ENCODE measurements at regions not wholly inside any gene's neighbourhood (a gene's known extent, or its start where the extent isn't known, plus 50 kb on each side); places are given as distances from the start of the nearest gene placed in this dataset.
A peak's percentile ranks its signal among the peaks of the same experiment; 100 is the strongest.

GRCh38 chr7:46832136-46832535 lies 749.8 kb downstream of the TNS3 start:
- no CpG with 5 or more reads among the region's 2 CpGs for WGBS (ENCODE audit: extremely low coverage, insufficient coverage, insufficient read length)

GRCh38 chr7:46819819-46820218 lies 762.1 kb downstream of the TNS3 start:
- Histone ChIP-seq H3K4me3 (ENCODE audit: low read depth, low read length) (no peak overlapping the region), H3K27me3 (ENCODE audit: insufficient read depth, low read length) (no peaks in the 10 kb centered on the region), H3K79me2 (ENCODE audit: control insufficient read depth, insufficient read depth, low read length, poor library complexity) (no peaks in the 10 kb centered on the region), H3K27ac (ENCODE audit: low read depth, low read length) (no peak overlapping the region), H3K4ac (ENCODE audit: low read depth, low read length) (no peak overlapping the region), H2AFZ (ENCODE audit: insufficient read depth, low read length, poor library complexity) (no peak overlapping the region), H2AK5ac (ENCODE audit: low read length) (no peak overlapping the region), H4K91ac (ENCODE audit: low read depth, low read length) (no peak overlapping the region), H3K4me2 (ENCODE audit: low read length) (no peak overlapping the region), H2BK120ac (ENCODE audit: insufficient read depth, low read length, poor library complexity) (no peak overlapping the region), H3K79me1 (ENCODE audit: low read length) (no peaks in the 10 kb centered on the region), H4K8ac (ENCODE audit: low read depth, low read length) (no peak overlapping the region), H3K9me3 (ENCODE audit: insufficient read depth, low read depth, low read length) (peaks cover 6% of the 10 kb centered on the region), H3K9ac (ENCODE audit: low read length) (no peak overlapping the region), H3K4me1 (ENCODE audit: control insufficient read depth in 1 of 2, insufficient read depth in 2 of 2, low read length in 2 of 2) (no peaks in the 10 kb centered on the region), H3K18ac (ENCODE audit: low read length) (no peak overlapping the region), H4K12ac (ENCODE audit: low read depth, low read length) (no peak overlapping the region), H3K23ac (ENCODE audit: low read length) (no peak overlapping the region), H3K14ac (ENCODE audit: low read length) (no peak overlapping the region), H2BK12ac (ENCODE audit: low read length) (no peak overlapping the region), H2BK5ac (ENCODE audit: low read depth, low read length, poor library complexity) (no peak overlapping the region), H3K36me3 (ENCODE audit: control insufficient read depth in 1 of 2, insufficient read depth in 2 of 2, low read length in 2 of 2) (no peaks in the 10 kb centered on the region)
- WGBS (ENCODE audit: extremely low coverage, insufficient coverage, insufficient read length), result no CpG with 5 or more reads among the region's 7 CpGs
- no peak for DNase-seq

More at GRCh38 chr7:46832136-46832535, 749.8 kb downstream of the TNS3 start:
- no peak overlapping the region for H3K9ac ChIP-seq (ENCODE audit: low read length)
- no peak overlapping the region for H2BK5ac ChIP-seq (ENCODE audit: low read depth, low read length, poor library complexity)
- peaks cover 0 to 2% of the 10 kb centered on the region in 2 experiments for H3K4me1 ChIP-seq (ENCODE audit: control insufficient read depth in 1 of 2, insufficient read depth in 2 of 2, low read length in 2 of 2)
- no peaks in the 10 kb centered on the region for H3K79me1 ChIP-seq (ENCODE audit: low read length)
- no peak overlapping the region for H2AK5ac ChIP-seq (ENCODE audit: low read length)
- H2BK12ac ChIP-seq (ENCODE audit: low read length), result no peak overlapping the region
- H3K4me2 ChIP-seq (ENCODE audit: low read length), result no peak overlapping the region
- no peak overlapping the region for H3K4me3 ChIP-seq (ENCODE audit: low read depth, low read length)
- no peak overlapping the region for H4K8ac ChIP-seq (ENCODE audit: low read depth, low read length)
- H3K9me3 ChIP-seq (ENCODE audit: insufficient read depth, low read depth, low read length), result peaks cover 3% of the 10 kb centered on the region
- H3K18ac ChIP-seq (ENCODE audit: low read length), result no peak overlapping the region
- no peak overlapping the region for H2AFZ ChIP-seq (ENCODE audit: insufficient read depth, low read length, poor library complexity)
- no peak overlapping the region for H4K91ac ChIP-seq (ENCODE audit: low read depth, low read length)
- H2BK120ac ChIP-seq (ENCODE audit: insufficient read depth, low read length, poor library complexity), result no peak overlapping the region
- H3K14ac ChIP-seq (ENCODE audit: low read length), result no peak overlapping the region
- no peak overlapping the region for H4K12ac ChIP-seq (ENCODE audit: low read depth, low read length)
- no peak overlapping the region for H3K23ac ChIP-seq (ENCODE audit: low read length)
- peak; percentile 51 to 83 for DNase-seq
- no peaks in the 10 kb centered on the region for H3K79me2 ChIP-seq (ENCODE audit: control insufficient read depth, insufficient read depth, low read length, poor library complexity)
- no peak overlapping the region for H3K27ac ChIP-seq (ENCODE audit: low read depth, low read length)
- no peaks in the 10 kb centered on the region for H3K36me3 ChIP-seq (ENCODE audit: control insufficient read depth in 1 of 2, insufficient read depth in 2 of 2, low read length in 2 of 2)
- no peak overlapping the region for H3K4ac ChIP-seq (ENCODE audit: low read depth, low read length)
- H3K27me3 ChIP-seq (ENCODE audit: insufficient read depth, low read length), result no peaks in the 10 kb centered on the region

GRCh38 chr7:46814516-46815250 lies 767.2 kb downstream of the TNS3 start:
- H2BK5ac ChIP-seq (ENCODE audit: low read depth, low read length, poor library complexity), result no peak overlapping the region
- no peaks in the 10 kb centered on the region for H3K27me3 ChIP-seq (ENCODE audit: insufficient read depth, low read length)
- no peak overlapping the region for H3K14ac ChIP-seq (ENCODE audit: low read length)
- WGBS (ENCODE audit: extremely low coverage, insufficient coverage, insufficient read length), result no CpG with 5 or more reads among the region's 4 CpGs
- H4K91ac ChIP-seq (ENCODE audit: low read depth, low read length), result no peak overlapping the region
- no peak overlapping the region for H2AK5ac ChIP-seq (ENCODE audit: low read length)
- H3K4ac ChIP-seq (ENCODE audit: low read depth, low read length), result no peak overlapping the region
- peaks cover 4 to 5% of the 10 kb centered on the region in 2 experiments for H3K4me1 ChIP-seq (ENCODE audit: control insufficient read depth in 1 of 2, insufficient read depth in 2 of 2, low read length in 2 of 2)
- H4K12ac ChIP-seq (ENCODE audit: low read depth, low read length), result no peak overlapping the region
- H2AFZ ChIP-seq (ENCODE audit: insufficient read depth, low read length, poor library complexity), result no peak overlapping the region
- no peak overlapping the region for H3K4me2 ChIP-seq (ENCODE audit: low read length)
- no peak overlapping the region for H3K18ac ChIP-seq (ENCODE audit: low read length)
- H3K4me3 ChIP-seq (ENCODE audit: low read depth, low read length), result no peak overlapping the region
- H3K27ac ChIP-seq (ENCODE audit: low read depth, low read length), result no peak overlapping the region
- no peak overlapping the region for H3K9ac ChIP-seq (ENCODE audit: low read length)
- no peak overlapping the region for H4K8ac ChIP-seq (ENCODE audit: low read depth, low read length)
- no peak overlapping the region for H3K23ac ChIP-seq (ENCODE audit: low read length)
- H3K9me3 ChIP-seq (ENCODE audit: insufficient read depth, low read depth, low read length), result peaks cover 3% of the 10 kb centered on the region
- H2BK12ac ChIP-seq (ENCODE audit: low read length), result no peak overlapping the region
- DNase-seq, result no peak
- H3K79me1 ChIP-seq (ENCODE audit: low read length), result no peaks in the 10 kb centered on the region
- no peak overlapping the region for H2BK120ac ChIP-seq (ENCODE audit: insufficient read depth, low read length, poor library complexity)
- H3K36me3 ChIP-seq (ENCODE audit: control insufficient read depth in 1 of 2, insufficient read depth in 2 of 2, low read length in 2 of 2), result no peaks in the 10 kb centered on the region
- H3K79me2 ChIP-seq (ENCODE audit: control insufficient read depth, insufficient read depth, low read length, poor library complexity), result no peaks in the 10 kb centered on the region

DNA sequence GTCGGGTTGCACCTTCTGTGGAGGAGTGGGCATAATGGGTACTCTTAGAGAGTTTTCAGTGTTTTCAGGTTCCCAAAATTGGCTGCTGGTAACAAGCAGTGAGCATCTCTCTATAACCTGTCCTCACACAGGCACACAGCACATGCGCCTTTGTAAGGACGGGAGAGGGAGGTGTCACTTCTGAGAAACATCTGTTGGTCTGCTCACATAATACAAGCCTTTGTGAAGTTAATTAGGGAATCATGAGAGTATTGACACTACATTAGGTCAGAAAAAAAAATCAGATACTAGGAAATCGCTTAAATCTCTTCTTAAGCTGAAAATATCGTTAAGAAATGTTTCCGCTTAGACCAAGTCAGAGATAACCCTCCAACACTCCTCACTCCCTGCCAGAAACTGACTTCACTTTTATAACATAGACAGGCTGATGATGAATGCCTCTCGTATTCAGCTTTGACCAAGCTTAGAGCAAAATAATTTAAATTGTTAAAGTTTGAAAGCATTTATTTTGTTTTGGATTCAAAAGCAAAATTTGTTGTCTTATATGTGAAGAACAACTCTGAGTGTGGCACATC lies 769.7 kb downstream of the TNS3 start:
- no peak overlapping the region for H3K27ac ChIP-seq (ENCODE audit: low read depth, low read length)
- no peaks in the 10 kb centered on the region for H3K9me3 ChIP-seq (ENCODE audit: insufficient read depth, low read depth, low read length)
- no peak overlapping the region for H2AK5ac ChIP-seq (ENCODE audit: low read length)
- H3K36me3 ChIP-seq (ENCODE audit: control insufficient read depth in 1 of 2, insufficient read depth in 2 of 2, low read length in 2 of 2), result no peaks in the 10 kb centered on the region
- no peak overlapping the region for H3K4me2 ChIP-seq (ENCODE audit: low read length)
- no peaks in the 10 kb centered on the region for H3K79me1 ChIP-seq (ENCODE audit: low read length)
- H2BK12ac ChIP-seq (ENCODE audit: low read length), result no peak overlapping the region
- no peak overlapping the region for H2AFZ ChIP-seq (ENCODE audit: insufficient read depth, low read length, poor library complexity)
- no peak overlapping the region for H3K14ac ChIP-seq (ENCODE audit: low read length)
- no peak for DNase-seq
- no peaks in the 10 kb centered on the region for H3K27me3 ChIP-seq (ENCODE audit: insufficient read depth, low read length)
- no peak overlapping the region for H3K18ac ChIP-seq (ENCODE audit: low read length)
- H3K4ac ChIP-seq (ENCODE audit: low read depth, low read length), result no peak overlapping the region
- H2BK5ac ChIP-seq (ENCODE audit: low read depth, low read length, poor library complexity), result no peak overlapping the region
- H3K23ac ChIP-seq (ENCODE audit: low read length), result no peak overlapping the region
- no peak overlapping the region for H4K91ac ChIP-seq (ENCODE audit: low read depth, low read length)
- H3K4me1 ChIP-seq (ENCODE audit: control insufficient read depth in 1 of 2, insufficient read depth in 2 of 2, low read length in 2 of 2), result peaks cover 4 to 5% of the 10 kb centered on the region in 2 experiments
- H3K4me3 ChIP-seq (ENCODE audit: low read depth, low read length), result no peak overlapping the region
- H4K8ac ChIP-seq (ENCODE audit: low read depth, low read length), result no peak overlapping the region
- H4K12ac ChIP-seq (ENCODE audit: low read depth, low read length), result no peak overlapping the region
- no CpG with 5 or more reads among the region's 7 CpGs for WGBS (ENCODE audit: extremely low coverage, insufficient coverage, insufficient read length)
- no peaks in the 10 kb centered on the region for H3K79me2 ChIP-seq (ENCODE audit: control insufficient read depth, insufficient read depth, low read length, poor library complexity)
- H2BK120ac ChIP-seq (ENCODE audit: insufficient read depth, low read length, poor library complexity), result no peak overlapping the region
- H3K9ac ChIP-seq (ENCODE audit: low read length), result no peak overlapping the region
